ENCODE measurements at regions not wholly inside any gene's neighbourhood (a gene's known extent, or its start where the extent isn't known, plus 50 kb on each side); places are given as distances from the start of the nearest gene placed in this dataset.

DNA sequence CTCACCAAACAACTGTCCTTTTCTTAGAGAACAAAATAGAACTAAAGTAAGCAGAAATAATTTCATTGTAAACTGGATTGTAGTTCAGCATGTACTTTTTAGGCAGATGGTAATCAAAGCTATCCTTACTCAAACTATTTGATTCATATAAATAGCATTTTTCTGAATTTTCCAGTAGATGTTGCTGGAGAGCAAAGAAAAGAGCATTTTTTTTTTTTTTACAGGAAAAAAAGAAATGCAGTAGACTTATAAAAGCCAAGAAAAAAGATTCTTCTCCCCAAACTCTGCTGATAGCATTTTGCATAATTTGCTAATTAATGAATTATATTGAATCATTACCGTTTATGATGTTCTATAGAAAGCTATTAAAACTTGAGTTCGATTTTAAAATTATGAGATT lies 715.3 kb upstream of the WWC1 start:
- TF ChIP-seq Cebpa-rat (IDR thresholded peaks at IDR 0.05), result no peak
- H3K4me3 ChIP-seq, result peak overlapping the region; percentile 73
- H3K36me3 ChIP-seq, result peaks cover 12% of the 10 kb centered on the region; the same call in 1 of the 2 replicates
- peaks cover 60% of the 10 kb centered on the region for H3K4me1 ChIP-seq
- peaks cover 31% of the 10 kb centered on the region for H3K27me3 ChIP-seq
- H3K27ac ChIP-seq, result peak overlapping the region; percentile 81
- H3K4me2 ChIP-seq, result peak overlapping the region; percentile 87
- peak overlapping the region; percentile 79 for H3K9ac ChIP-seq
- no peaks in the 10 kb centered on the region for H3K9me3 ChIP-seq
- peaks cover 23% of the 10 kb centered on the region; the same call in 1 of the 2 replicates for H4K20me1 ChIP-seq

- H3K27ac ChIP-seq, result peak overlapping the region; percentile 81
- peaks cover 60% of the 10 kb centered on the region for H3K4me1 ChIP-seq
- H3K9ac ChIP-seq, result peak overlapping the region; percentile 79
- H3K36me3 ChIP-seq, result peaks cover 12% of the 10 kb centered on the region; the same call in 1 of the 2 replicates
- peaks cover 31% of the 10 kb centered on the region for H3K27me3 ChIP-seq
- H3K4me2 ChIP-seq, result peak overlapping the region; percentile 87
- peak overlapping the region; percentile 73 for H3K4me3 ChIP-seq
- H3K9me3 ChIP-seq, result no peaks in the 10 kb centered on the region
- no peak for TF ChIP-seq Cebpa-rat (IDR thresholded peaks at IDR 0.05)
- peaks cover 31% of the 10 kb centered on the region; the same call in 1 of the 2 replicates for H4K20me1 ChIP-seq
Observed at GRCh38 chr5:167576897-167577296, 714.5 kb upstream of the WWC1 start.

DNA sequence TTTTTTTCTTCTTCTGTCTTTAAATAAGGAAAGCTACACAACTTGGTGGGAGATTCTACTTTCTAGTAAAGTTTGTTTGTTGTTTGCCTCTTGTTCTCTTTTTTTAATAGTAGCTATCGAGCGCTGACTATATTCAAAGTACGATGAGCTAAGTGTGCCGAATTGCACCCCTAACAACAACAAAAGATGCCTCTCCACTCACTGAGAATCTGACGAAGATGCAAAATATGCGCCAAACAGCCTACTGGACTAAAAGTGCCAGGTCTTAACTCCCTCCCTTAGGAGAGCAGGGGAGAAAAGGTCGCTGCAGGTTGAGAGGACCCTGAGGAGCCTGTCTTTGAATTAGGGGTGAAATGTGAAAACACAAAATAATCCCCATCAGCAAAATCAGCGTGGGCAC lies 713.8 kb upstream of the WWC1 start:
- H3K4me1 ChIP-seq, result peaks cover 54% of the 10 kb centered on the region
- peak overlapping the region; percentile 81 for H3K27ac ChIP-seq
- peaks cover 37% of the 10 kb centered on the region; the same call in 1 of the 2 replicates for H4K20me1 ChIP-seq

GRCh38 chr5:167578977-167579692 lies 712.3 kb upstream of the WWC1 start:
- Histone ChIP-seq H3K9me3 (no peaks in the 10 kb centered on the region), H3K4me3 (peak overlapping the region; percentile 58; the same call in 1 of the 2 replicates), H3K27ac (peak overlapping the region; percentile 41), H4K20me1 (peaks cover 52% of the 10 kb centered on the region; the same call in 1 of the 2 replicates), H3K27me3 (peaks cover 16% of the 10 kb centered on the region), H3K9ac (peak overlapping the region; percentile 50; the same call in 1 of the 2 replicates), H3K36me3 (peaks cover 23% of the 10 kb centered on the region; the same call in 1 of the 2 replicates), H3K4me1 (peaks cover 63% of the 10 kb centered on the region), H3K4me2 (peak overlapping the region; percentile 87)
- no peak for TF ChIP-seq Cebpa-rat (IDR thresholded peaks at IDR 0.05)

More for the DNA sequence above, 713.8 kb upstream of the WWC1 start:
- Histone ChIP-seq H3K9ac (peak overlapping the region; percentile 79), H3K36me3 (peaks cover 12% of the 10 kb centered on the region; the same call in 1 of the 2 replicates), H3K27me3 (peaks cover 30% of the 10 kb centered on the region), H3K9me3 (no peaks in the 10 kb centered on the region), H3K4me2 (peak overlapping the region; percentile 87), H3K4me3 (peak overlapping the region; percentile 73)
- no peak for TF ChIP-seq Cebpa-rat (IDR thresholded peaks at IDR 0.05)

DNA sequence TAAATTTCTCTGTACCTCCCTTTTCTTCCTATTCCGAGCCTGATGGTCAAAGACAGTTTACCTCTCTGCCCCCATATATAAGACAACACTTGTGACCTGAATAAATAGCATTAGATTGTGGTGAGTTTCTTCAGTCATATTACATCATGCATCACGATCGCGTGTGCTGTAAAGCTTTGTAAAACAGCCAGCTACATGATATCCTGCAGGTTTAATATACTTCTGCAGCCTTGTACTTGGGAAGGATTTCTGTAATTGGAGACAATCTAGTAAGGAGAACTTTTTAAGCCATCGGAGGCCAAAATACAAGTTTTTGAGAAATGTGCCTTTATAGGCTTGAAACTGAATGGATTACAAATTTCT lies 711.8 kb upstream of the WWC1 start:
- peak overlapping the region; percentile 87 for H3K4me2 ChIP-seq
- peak overlapping the region; percentile 50; the same call in 1 of the 2 replicates for H3K9ac ChIP-seq
- peaks cover 67% of the 10 kb centered on the region for H3K4me1 ChIP-seq
- peak overlapping the region; percentile 41; the same call in 1 of the 2 replicates for H3K27ac ChIP-seq
- H3K4me3 ChIP-seq, result peak overlapping the region; percentile 58; the same call in 1 of the 2 replicates
- H3K27me3 ChIP-seq, result peaks cover 11% of the 10 kb centered on the region; the same call in 1 of the 2 replicates
- H3K9me3 ChIP-seq, result no peaks in the 10 kb centered on the region
- H3K36me3 ChIP-seq, result peaks cover 23% of the 10 kb centered on the region; the same call in 1 of the 2 replicates
- peaks cover 57% of the 10 kb centered on the region; the same call in 1 of the 2 replicates for H4K20me1 ChIP-seq
- TF ChIP-seq Cebpa-rat (IDR thresholded peaks at IDR 0.05), result no peak

DNA sequence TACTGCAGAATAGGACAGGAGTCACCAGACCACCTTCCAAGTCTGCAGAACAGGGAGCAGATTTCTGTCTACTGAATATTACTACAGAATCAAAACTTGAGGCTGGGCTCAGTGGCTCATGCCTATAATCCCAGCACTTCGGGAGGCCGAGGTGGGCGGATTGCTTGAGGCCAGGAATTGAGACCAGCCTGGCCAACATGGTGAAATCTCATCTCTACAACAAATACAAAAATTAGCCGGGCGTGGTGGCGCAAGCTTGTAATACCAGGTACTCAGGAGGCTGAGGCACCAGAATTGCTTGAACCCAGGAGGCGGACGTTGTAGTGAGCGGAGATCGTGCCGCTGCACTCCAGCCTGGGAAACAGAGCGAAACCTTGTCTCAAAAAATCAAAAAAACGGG lies 710.8 kb upstream of the WWC1 start:
- TF ChIP-seq Cebpa-rat (IDR thresholded peaks at IDR 0.05), result no peak
- Histone ChIP-seq H3K4me1 (peaks cover 67% of the 10 kb centered on the region), H4K20me1 (peaks cover 64% of the 10 kb centered on the region; the same call in 1 of the 2 replicates), H3K4me2 (peak overlapping the region; percentile 87), H3K9me3 (no peaks in the 10 kb centered on the region), H3K27ac (peak overlapping the region; percentile 56), H3K9ac (peak overlapping the region; percentile 67; the same call in 1 of the 2 replicates), H3K4me3 (peak overlapping the region; percentile 58), H3K27me3 (peaks cover 3% of the 10 kb centered on the region; the same call in 1 of the 2 replicates), H3K36me3 (peaks cover 29% of the 10 kb centered on the region; the same call in 1 of the 2 replicates)

DNA sequence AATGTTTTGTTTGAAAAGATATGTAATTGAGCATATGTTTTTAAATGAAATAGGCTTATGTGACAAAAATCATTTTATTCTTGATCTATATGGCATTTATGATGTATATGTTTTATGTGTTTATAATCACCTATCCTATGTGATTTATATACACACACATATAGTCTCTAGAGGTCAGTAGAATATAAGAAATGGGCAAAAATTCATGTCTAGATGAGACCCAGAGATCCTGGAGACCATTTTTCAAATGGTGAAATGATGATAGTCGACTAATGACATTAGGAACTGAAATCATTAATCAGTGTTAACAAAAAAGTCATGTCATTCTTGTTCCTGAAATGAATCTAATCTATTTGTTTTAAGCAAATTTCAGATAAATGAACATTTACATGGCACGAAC lies 709.2 kb upstream of the WWC1 start:
- H3K36me3 ChIP-seq, result peaks cover 37% of the 10 kb centered on the region; the same call in 1 of the 2 replicates
- H3K27ac ChIP-seq, result no peak overlapping the region
- peaks cover 64% of the 10 kb centered on the region for H3K4me1 ChIP-seq
- H3K4me3 ChIP-seq, result no peak overlapping the region
- no peak for TF ChIP-seq Cebpa-rat (IDR thresholded peaks at IDR 0.05)
- H3K27me3 ChIP-seq, result no peaks in the 10 kb centered on the region
- no peaks in the 10 kb centered on the region for H3K9me3 ChIP-seq
- H3K4me2 ChIP-seq, result peak overlapping the region; percentile 87; the same call in 1 of the 2 replicates
- peaks cover 81% of the 10 kb centered on the region; the same call in 1 of the 2 replicates for H4K20me1 ChIP-seq
- H3K9ac ChIP-seq, result no peak overlapping the region

GRCh38 chr5:167582886-167583285 lies 708.6 kb upstream of the WWC1 start:
- no peak for TF ChIP-seq Cebpa-rat (IDR thresholded peaks at IDR 0.05)
- H3K4me2 ChIP-seq, result no peak overlapping the region
- no peaks in the 10 kb centered on the region for H3K27me3 ChIP-seq
- peaks cover 87% of the 10 kb centered on the region; the same call in 1 of the 2 replicates for H4K20me1 ChIP-seq
- H3K36me3 ChIP-seq, result peaks cover 42% of the 10 kb centered on the region; the same call in 1 of the 2 replicates
- H3K9ac ChIP-seq, result no peak overlapping the region
- H3K4me3 ChIP-seq, result no peak overlapping the region
- no peak overlapping the region for H3K27ac ChIP-seq
- no peaks in the 10 kb centered on the region for H3K9me3 ChIP-seq
- peaks cover 58% of the 10 kb centered on the region for H3K4me1 ChIP-seq

DNA sequence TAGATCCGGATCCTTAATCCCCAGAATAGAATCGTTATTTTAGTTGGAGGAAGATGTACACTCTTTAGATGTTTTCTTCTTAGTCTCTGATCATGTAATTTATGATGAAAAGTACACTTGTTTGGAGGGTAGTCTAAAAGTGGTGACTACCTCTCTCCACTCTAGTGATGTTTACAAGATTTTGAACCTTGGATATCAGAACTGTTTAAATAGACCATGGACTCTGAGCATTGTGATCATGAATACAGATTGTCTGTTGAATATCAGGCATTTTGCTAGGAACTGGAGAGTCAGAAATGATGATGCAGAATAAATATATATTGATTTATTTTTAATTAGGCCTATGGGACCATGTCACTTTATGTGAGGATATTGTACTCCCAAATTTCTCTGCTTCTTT lies 706.3 kb upstream of the WWC1 start:
- Histone ChIP-seq H3K27me3 (no peaks in the 10 kb centered on the region), H3K4me2 (no peak overlapping the region), H4K20me1 (peaks cover 91% of the 10 kb centered on the region; the same call in 1 of the 2 replicates), H3K9ac (no peak overlapping the region), H3K4me3 (no peak overlapping the region), H3K9me3 (no peaks in the 10 kb centered on the region), H3K27ac (no peak overlapping the region), H3K36me3 (peaks cover 38% of the 10 kb centered on the region; the same call in 1 of the 2 replicates), H3K4me1 (peaks cover 35% of the 10 kb centered on the region)
- no peak for TF ChIP-seq Cebpa-rat (IDR thresholded peaks at IDR 0.05)
